AG04449 (cell line): ENCODE measurements at regions not wholly inside any gene's neighbourhood (a gene's known extent, or its start where the extent isn't known, plus 50 kb on each side); places are given as distances from the start of the nearest gene placed in this dataset.

Source experiments
- CTCF ChIA-PET: fragments of 350-600 bp; formaldehyde crosslinking; extraction: SDS; loops from one replicate; lab custom pipeline; 2021; ENCODE audit warnings: antibody characterized with exemption; lab: Yijun Ruan, JAX
- POLR2A ChIA-PET: fragments of 400-600, 350-600 bp; formaldehyde crosslinking; extraction: SDS; loops from one replicate; lab custom pipeline; 2020; ENCODE audit warnings: antibody characterized with exemption, inconsistent platforms; lab: Yijun Ruan, JAX
- DNase-seq: peaks from one replicate; pipeline ENCODE4 v3.0.0-alpha.2; 2010; ENCODE audit warnings: low read depth, low spot score
- H3K4me3 ChIP-seq: 2 replicates; pipeline ENCODE4 v1.5.1; 2011; ENCODE audit warnings: low read depth, mild to moderate bottlenecking, control low read depth, low read length
- CTCF ChIP-seq: IDR thresholded peaks from one replicate; pipeline ENCODE4 v1.5.1; 2011; ENCODE audit warnings: mild to moderate bottlenecking, moderate library complexity, low read length, control low read depth, inconsistent platforms; ENCODE audit not compliant: insufficient read depth; ENCODE audit errors: missing control alignments

GRCh38 chr7:130923365-130923764 lies 189.4 kb upstream of the KLF14 start:
- H3K4me3 ChIP-seq: no peak overlapping the region
- TF ChIP-seq CTCF: no peak
- no peak for DNase-seq
- POLR2A ChIA-PET: no interaction called here
- CTCF ChIA-PET: interaction anchor here (1.2 to 3.5 kb wide), 6 partner anchors 12 to 146 kb away, joined by 3 to 21 read pairs (median 4); no protein-coding TSS in a partner anchor

- ChIA-PET CTCF (interaction anchor here (1.1 to 1.8 kb wide), 4 partner anchors 12 to 84 kb away, joined by 3 to 6 read pairs (median 6); no protein-coding TSS in a partner anchor), POLR2A (no interaction called here)
- no peak for TF ChIP-seq CTCF
- no peak overlapping the region for H3K4me3 ChIP-seq
- DNase-seq: no peak
Observed at GRCh38 chr7:130923930-130924329, 189.9 kb upstream of the KLF14 start.

- no peak for TF ChIP-seq CTCF
- POLR2A ChIA-PET: no interaction called here
- DNase-seq: no peak
- CTCF ChIA-PET: interaction anchor here (0.7 to 1.8 kb wide), 4 partner anchors 14 to 115 kb away, joined by 3 to 6 read pairs (median 4); no protein-coding TSS in a partner anchor
- H3K4me3 ChIP-seq: no peak overlapping the region
Observed at GRCh38 chr7:130925136-130925794, 191.3 kb upstream of the KLF14 start.

- ChIA-PET CTCF (interaction anchor here (0.7 to 1.8 kb wide), 2 partner anchors 56 to 114 kb away, joined by 3 to 4 read pairs; no protein-coding TSS in a partner anchor), POLR2A (no interaction called here)
- no peak overlapping the region for H3K4me3 ChIP-seq
- TF ChIP-seq CTCF: no peak
- DNase-seq: no peak
Observed at GRCh38 chr7:130926001-130926691, 192.1 kb upstream of the KLF14 start.

GRCh38 chr7:130927062-130927461 lies 193.1 kb upstream of the KLF14 start:
- ChIA-PET CTCF (interaction anchor here (4.1 kb wide), 1 partner anchor 11 kb away, joined by 17 read pairs; no protein-coding TSS in a partner anchor), POLR2A (no interaction called here)
- TF ChIP-seq CTCF: no peak
- no peak for DNase-seq
- no peak overlapping the region for H3K4me3 ChIP-seq

GRCh38 chr7:130927564-130927963 lies 193.6 kb upstream of the KLF14 start:
- ChIA-PET CTCF (interaction anchor here (4.1 kb wide), 1 partner anchor 11 kb away, joined by 17 read pairs; no protein-coding TSS in a partner anchor), POLR2A (no interaction called here)
- H3K4me3 ChIP-seq: no peak overlapping the region
- no peak for TF ChIP-seq CTCF
- DNase-seq: no peak
